Panc1 (cell line): ENCODE measurements at regions not wholly inside any gene's neighbourhood (a gene's known extent, or its start where the extent isn't known, plus 50 kb on each side); places are given as distances from the start of the nearest gene placed in this dataset.

Source experiments
- ATAC-seq: fragments of 200-7000 bp; cut with Tn5 transposase; 2 replicates; pipeline ENCODE4 v1.9.1; 2020; ENCODE audit warnings: mild to moderate bottlenecking, moderate library complexity
- BruUV-seq: library from RNA; stranded (reverse); fragments of 400-500 nt; replicated peaks from 2 replicates; lab custom pipeline; 2021; lab: Mats Ljungman, UMichigan
- CTCF ChIA-PET: fragments of 300-600 bp; sonication (Branson Sonifier 250); formaldehyde crosslinking; loops from one replicate; lab custom pipeline; 2022; ENCODE audit warnings: antibody characterized with exemption; lab: Charles Lee
- POLR2A ChIA-PET: fragments of 300-600 bp; sonication (Branson Sonifier 250); formaldehyde crosslinking; loops from one replicate; lab custom pipeline; 2022; ENCODE audit warnings: antibody characterized with exemption; lab: Charles Lee
- DNase-seq: peaks from one replicate; pipeline ENCODE4 v3.0.0-alpha.2; 2010; ENCODE audit warnings: low read depth, low spot score
- H3K27ac ChIP-seq: 2 replicates; pipeline ENCODE4 v1.5.1; 2011; ENCODE audit warnings: mild to moderate bottlenecking, low read length, inconsistent platforms
- H3K27me3 ChIP-seq: fragments of 200-500 bp; sonication (Bioruptor generic); 2 replicates; pipeline ENCODE4 v1.6.0; 2014; ENCODE audit warnings: low read length, inconsistent platforms; ENCODE audit not compliant: control insufficient read depth, insufficient read depth
- H3K36me3 ChIP-seq: fragments of 200-500 bp; sonication (Bioruptor generic); 2 replicates; pipeline ENCODE4 v1.5.1; 2014; ENCODE audit warnings: inconsistent platforms, mild to moderate bottlenecking, low read length, moderate library complexity; ENCODE audit not compliant: control insufficient read depth, insufficient read depth
- H3K4me1 ChIP-seq: 2 replicates; pipeline ENCODE4 v1.5.1; 2011; ENCODE audit warnings: inconsistent platforms, mild to moderate bottlenecking, low read length, moderate library complexity; ENCODE audit not compliant: control insufficient read depth, insufficient read depth
- H3K4me3 ChIP-seq, 2 experiments: 2 replicates each; pipeline ENCODE4 v1.5.1; 2011 to 2012; ENCODE audit warnings: low read depth in 2 of 2, low read length in 2 of 2, mild to moderate bottlenecking in 2 of 2, inconsistent platforms in 1 of 2, moderate library complexity in 1 of 2
- H3K9me3 ChIP-seq: fragments of 200-500 bp; sonication (Bioruptor generic); 2 replicates; pipeline ENCODE4 v1.5.1; 2014; ENCODE audit warnings: low read depth, mild to moderate bottlenecking, inconsistent platforms, low read length, moderate library complexity; ENCODE audit not compliant: control insufficient read depth, insufficient read depth
- CTCF ChIP-seq: fragments of 450-650 bp; IDR thresholded peaks from 2 replicates; pipeline ENCODE4 v1.5.1; 2017; ENCODE audit warnings: mild to moderate bottlenecking
- POLR2AphosphoS5 ChIP-seq: IDR thresholded peaks from 2 replicates; pipeline ENCODE4 v1.6.1; 2012; ENCODE audit warnings: mild to moderate bottlenecking, low read depth, low read length, moderate library complexity
- REST ChIP-seq, 2 experiments: IDR thresholded peaks; 2 replicates each; pipeline ENCODE4 v1.6.1; 2011 to 2012; ENCODE audit warnings: low read depth in 2 of 2, control low read depth in 1 of 2, low read length in 1 of 2, mild to moderate bottlenecking in 1 of 2, moderate library complexity in 1 of 2; ENCODE audit not compliant: insufficient read depth in 1 of 2
- SIN3A ChIP-seq: IDR thresholded peaks from 2 replicates; pipeline ENCODE4 v1.6.1; 2012; ENCODE audit warnings: low read depth, mild to moderate bottlenecking, low read length, moderate library complexity, borderline replicate concordance; ENCODE audit not compliant: insufficient read depth
- TCF7L2 ChIP-seq: IDR thresholded peaks from 2 replicates; pipeline ENCODE4 v1.6.1; 2011; ENCODE audit warnings: mild to moderate bottlenecking, low read depth, low read length, inconsistent platforms
- in situ Hi-C: cut with HindIII; loops from 2 replicates; pipeline ENCODE4 v1.10.0; 2016; ENCODE audit warnings: low sequenced_read_pairs, low pct_unique_long_range_greater_than_20kb
- intact Hi-C: fragments of 100-400 bp; cut with micrococcal nuclease; formaldehyde crosslinking; loops from one replicate; pipeline ENCODE4 v1.10.0; 2022; ENCODE audit not compliant: unreplicated experiment

GRCh38 chr12:46459111-46459510 is 86.5 kb upstream of the SLC38A2 start:
- ATAC-seq: no peak
- no peak overlapping the region for H3K4me3 ChIP-seq
- no peaks in the 10 kb centered on the region for H3K36me3 ChIP-seq
- no peak for DNase-seq
- TF ChIP-seq REST (IDR thresholded peaks at IDR 0.05; ENCODE audit: insufficient read depth in 1 of 2, low read depth in 2 of 2, low read length in 1 of 2): no peak
- TF ChIP-seq CTCF: no peak
- TF ChIP-seq POLR2AphosphoS5: no peak
- no peak for TF ChIP-seq TCF7L2
- no peak for TF ChIP-seq SIN3A
- no TSS peak for BruUV-seq
- H3K27ac ChIP-seq: no peak overlapping the region
- peaks cover 8% of the 10 kb centered on the region; the same call in 1 of the 2 replicates for H3K4me1 ChIP-seq
- in situ Hi-C loops (no loop called here), intact Hi-C loops (no loop called here)
- ChIA-PET CTCF (no interaction called here), POLR2A (no interaction called here)
- H3K9me3 ChIP-seq: no peaks in the 10 kb centered on the region
- H3K27me3 ChIP-seq: no peaks in the 10 kb centered on the region

GRCh38 chr12:46458500-46459102 is 86.0 kb upstream of the SLC38A2 start:
- no peak for ATAC-seq
- H3K27me3 ChIP-seq: no peaks in the 10 kb centered on the region
- no peaks in the 10 kb centered on the region for H3K9me3 ChIP-seq
- CTCF ChIA-PET: no interaction called here
- no peak for TF ChIP-seq CTCF
- no peak for TF ChIP-seq TCF7L2
- TF ChIP-seq POLR2AphosphoS5: no peak
- no peak for TF ChIP-seq SIN3A
- no peak for TF ChIP-seq REST (IDR thresholded peaks at IDR 0.05; ENCODE audit: insufficient read depth in 1 of 2, low read depth in 2 of 2, low read length in 1 of 2)
- in situ Hi-C loops: no loop called here
- no peaks in the 10 kb centered on the region for H3K36me3 ChIP-seq
- H3K27ac ChIP-seq: no peak overlapping the region
- no peak overlapping the region for H3K4me3 ChIP-seq
- H3K4me1 ChIP-seq: peaks cover 8% of the 10 kb centered on the region; the same call in 1 of the 2 replicates
- no peak for DNase-seq
- POLR2A ChIA-PET: no interaction called here
- no TSS peak for BruUV-seq
- intact Hi-C loops: no loop called here
